H9 (cell line): ENCODE measurements at regions not wholly inside any gene's neighbourhood (a gene's known extent, or its start where the extent isn't known, plus 50 kb on each side); places are given as distances from the start of the nearest gene placed in this dataset.

ENCODE experiments used
- DNase-seq: peaks from one replicate; pipeline ENCODE4 v3.0.0-alpha.2; 2017
- H2AFZ ChIP-seq: one replicate; pipeline ENCODE4 v1.6.1; 2013; ENCODE audit warnings: mild to moderate bottlenecking, low read length, control low read depth, moderate library complexity
- H2AK5ac ChIP-seq: 2 replicates; pipeline ENCODE4 v1.6.1; 2013; ENCODE audit warnings: low read length, control low read depth, mixed read lengths; ENCODE audit not compliant: insufficient read length
- H2BK120ac ChIP-seq: one replicate; pipeline ENCODE4 v1.6.1; 2013; ENCODE audit warnings: low read depth, mild to moderate bottlenecking, low read length, control low read depth, inconsistent platforms; ENCODE audit not compliant: poor library complexity, severe bottlenecking
- H2BK12ac ChIP-seq: 2 replicates; pipeline ENCODE4 v1.6.1; 2013; ENCODE audit warnings: low read length, control low read depth, mixed read lengths, low read depth; ENCODE audit not compliant: insufficient read length
- H2BK15ac ChIP-seq: 2 replicates; pipeline ENCODE4 v1.6.1; 2013; ENCODE audit warnings: low read depth, low read length, control low read depth
- H2BK20ac ChIP-seq: one replicate; pipeline ENCODE4 v1.6.1; 2013; ENCODE audit warnings: low read depth, mild to moderate bottlenecking, low read length, control low read depth, inconsistent platforms; ENCODE audit not compliant: poor library complexity, severe bottlenecking
- H2BK5ac ChIP-seq: 2 replicates; pipeline ENCODE4 v1.6.1; 2013; ENCODE audit warnings: low read length, control low read depth, mixed read lengths; ENCODE audit not compliant: insufficient read length
- H3K14ac ChIP-seq: 2 replicates; pipeline ENCODE4 v1.6.1; 2013; ENCODE audit warnings: low read length, control low read depth; ENCODE audit not compliant: insufficient read depth
- H3K18ac ChIP-seq: 2 replicates; pipeline ENCODE4 v1.6.1; 2013; ENCODE audit warnings: low read depth, mild to moderate bottlenecking, mixed read lengths, low read length, control low read depth; ENCODE audit not compliant: insufficient read length
- H3K23ac ChIP-seq: 2 replicates; pipeline ENCODE4 v1.6.1; 2013; ENCODE audit warnings: low read length, control low read depth, mixed read lengths, low read depth; ENCODE audit not compliant: insufficient read length
- H3K23me2 ChIP-seq: 2 replicates; pipeline ENCODE4 v1.6.1; 2013; ENCODE audit warnings: low read depth, mild to moderate bottlenecking, mixed read lengths, low read length, control low read depth; ENCODE audit not compliant: insufficient read length, poor library complexity, severe bottlenecking
- H3K27ac ChIP-seq: 2 replicates; pipeline ENCODE4 v1.5.1; 2013; ENCODE audit warnings: low read length, control low read depth, mixed read lengths, low read depth; ENCODE audit not compliant: insufficient read length
- H3K27me3 ChIP-seq: 2 replicates; pipeline ENCODE4 v1.6.1; 2013; ENCODE audit warnings: low read length, control low read depth, inconsistent platforms; ENCODE audit not compliant: insufficient read depth
- H3K4ac ChIP-seq: 2 replicates; pipeline ENCODE4 v1.6.1; 2013; ENCODE audit warnings: low read depth, mild to moderate bottlenecking, control low read depth, inconsistent platforms, low read length, moderate library complexity
- H3K4me1 ChIP-seq: 2 replicates; pipeline ENCODE4 v1.6.1; 2013; ENCODE audit warnings: low read length, control low read depth, inconsistent platforms; ENCODE audit not compliant: insufficient read depth
- H3K4me2 ChIP-seq: 2 replicates; pipeline ENCODE4 v1.6.1; 2013; ENCODE audit warnings: low read length, control low read depth, mixed read lengths; ENCODE audit not compliant: insufficient read length, insufficient read depth
- H3K56ac ChIP-seq: 2 replicates; pipeline ENCODE4 v1.6.1; 2013; ENCODE audit warnings: low read depth, mild to moderate bottlenecking, mixed read lengths, low read length, control low read depth; ENCODE audit not compliant: insufficient read length
- H3K79me1 ChIP-seq: 2 replicates; pipeline ENCODE4 v1.6.1; 2013; ENCODE audit warnings: low read depth, mild to moderate bottlenecking, moderate library complexity, low read length, control low read depth, inconsistent platforms; ENCODE audit not compliant: insufficient read depth, poor library complexity, severe bottlenecking
- H3K79me2 ChIP-seq: 2 replicates; pipeline ENCODE4 v1.6.1; 2013; ENCODE audit warnings: low read length, control low read depth, inconsistent platforms; ENCODE audit not compliant: insufficient read depth
- H3K9ac ChIP-seq: 2 replicates; pipeline ENCODE4 v1.6.1; 2013; ENCODE audit warnings: low read length, control low read depth, mixed read lengths; ENCODE audit not compliant: insufficient read length; ENCODE audit errors: extremely low read depth
- H3K9me3 ChIP-seq: one replicate; pipeline ENCODE4 v1.6.1; 2013; ENCODE audit warnings: low read depth, low read length, inconsistent platforms; ENCODE audit not compliant: control insufficient read depth
- H3T11ph ChIP-seq: one replicate; pipeline ENCODE4 v1.6.1; 2013; ENCODE audit warnings: mild to moderate bottlenecking, low read length, control low read depth, inconsistent platforms
- H4K20me1 ChIP-seq: one replicate; pipeline ENCODE4 v1.6.1; 2013; ENCODE audit not compliant: control insufficient read depth, insufficient read length, insufficient read depth
- H4K5ac ChIP-seq: 2 replicates; pipeline ENCODE4 v1.6.1; 2013; ENCODE audit warnings: low read depth, mild to moderate bottlenecking, mixed read lengths, low read length, control low read depth; ENCODE audit not compliant: insufficient read length
- H4K8ac ChIP-seq: replicated peaks from 2 replicates; pipeline ENCODE4 v1.6.1; 2013; ENCODE audit warnings: low read length, control low read depth, mixed read lengths, low read depth; ENCODE audit not compliant: insufficient read length
- H4K91ac ChIP-seq: 2 replicates; pipeline ENCODE4 v1.6.1; 2013; ENCODE audit warnings: low read depth, mild to moderate bottlenecking, moderate library complexity, mixed read lengths, low read length, control low read depth; ENCODE audit not compliant: insufficient read length
- H3K27ac Mint-ChIP-seq, 3 experiments: 2 replicates in 2 of 3; 3 replicates in 1 of 3; pipeline ENCODE4 v1.8.0; 2020 to 2021; ENCODE audit warnings: mixed read lengths in 3 of 3, mild to moderate bottlenecking in 1 of 3, moderate library complexity in 1 of 3
- H3K27me3 Mint-ChIP-seq: 2 replicates; pipeline ENCODE4 v1.8.0; 2021; ENCODE audit warnings: low read depth, mild to moderate bottlenecking, moderate library complexity, mixed read lengths
- H3K36me3 Mint-ChIP-seq, 3 experiments: 2 replicates in 2 of 3; 3 replicates in 1 of 3; pipeline ENCODE4 v1.8.0; 2020 to 2021; ENCODE audit warnings: low read depth in 3 of 3, mixed read lengths in 3 of 3; ENCODE audit not compliant: insufficient read depth in 1 of 3
- H3K4me1 Mint-ChIP-seq, 2 experiments: 2 replicates each; pipeline ENCODE4 v1.8.0; 2020; ENCODE audit warnings: mixed read lengths in 2 of 2
- H3K4me3 Mint-ChIP-seq, 2 experiments: 2 replicates in 1 of 2; 3 replicates in 1 of 2; pipeline ENCODE4 v1.8.0; 2020 to 2021; ENCODE audit warnings: mild to moderate bottlenecking in 2 of 2, mixed read lengths in 2 of 2, moderate library complexity in 1 of 2
- H3K9me3 Mint-ChIP-seq, 2 experiments: 2 replicates in 1 of 2; 3 replicates in 1 of 2; pipeline ENCODE4 v1.8.0; 2020; ENCODE audit warnings: mild to moderate bottlenecking in 2 of 2, mixed read lengths in 2 of 2, moderate library complexity in 1 of 2
- CTCF ChIP-seq: fragments of 200-600 bp; sonication (generic); conservative IDR thresholded peaks from 3 replicates; pipeline ENCODE4 v1.8.0; 2021; ENCODE audit warnings: antibody characterized with exemption, mild to moderate bottlenecking
- WGBS: extraction: QIAGEN DNeasy Blood & Tissue Kit; methylation state at CpG from one replicate; pipeline ENCODE4 v1.1.7; 2013; ENCODE audit warnings: missing lambda C conversion rate, low lambda C conversion rate, mixed read lengths; ENCODE audit not compliant: insufficient read length; ENCODE audit errors: extremely low coverage; 5-methylcytosine and 5-hydroxymethylcytosine counted together

GRCh38 chr17:77879226-77879895, 79.1 kb upstream of the TNRC6C start:
- no CpG with 5 or more reads among the region's 13 CpGs for WGBS
- peaks cover 12 to 21% of the 10 kb centered on the region in 2 experiments for H3K4me1 Mint-ChIP-seq

More at GRCh38 chr17:77879226-77879895, 79.1 kb upstream of the TNRC6C start:
- Histone ChIP-seq H3K14ac (no peak overlapping the region), H4K91ac (no peak overlapping the region), H3K9ac (no peak overlapping the region), H2BK12ac (no peak overlapping the region), H2BK5ac (no peak overlapping the region), H3K18ac (no peak overlapping the region), H2AK5ac (no peak overlapping the region), H3K27me3 (no peaks in the 10 kb centered on the region), H2BK20ac (no peak overlapping the region), H3K23ac (no peak overlapping the region), H3K56ac (no peak overlapping the region), H3T11ph (no peak overlapping the region), H3K4ac (no peak overlapping the region), H3K79me2 (no peaks in the 10 kb centered on the region), H3K27ac (no peak overlapping the region), H4K8ac (no peak overlapping the region), H3K4me1 (no peaks in the 10 kb centered on the region), H3K9me3 (no peaks in the 10 kb centered on the region), H3K4me2 (no peak overlapping the region), H2BK120ac (no peak overlapping the region), H4K20me1 (no peaks in the 10 kb centered on the region), H3K23me2 (no peaks in the 10 kb centered on the region), H3K79me1 (no peaks in the 10 kb centered on the region), H4K5ac (no peak overlapping the region), H2BK15ac (no peak overlapping the region), H2AFZ (no peak overlapping the region)
- Mint-ChIP-seq H3K27me3 (peaks cover 19% of the 10 kb centered on the region), H3K4me3 (no peak overlapping the region), H3K27ac (no peak overlapping the region), H3K36me3 (peaks cover 3 to 11% (median 5%) of the 10 kb centered on the region in 3 experiments), H3K9me3 (peaks cover 12% of the 10 kb centered on the region in 2 experiments)
- no peak for DNase-seq
- no peak for TF ChIP-seq CTCF
